Vagina (tissue), 2 donors: ENCODE measurements at regions not wholly inside any gene's neighbourhood (a gene's known extent, or its start where the extent isn't known, plus 50 kb on each side); places are given as distances from the start of the nearest gene placed in this dataset. TPM values are rescaled to one million over a fixed set of nuclear protein-coding genes. Genes with fewer than 3 reads are reported as not detected.

Source experiments
- DNase-seq, 2 donors: peaks; one replicate each; pipeline ENCODE4 v3.0.0-alpha.2; 2017; ENCODE audit errors: extremely low spot score in 2 of 2
- H3K27ac ChIP-seq: fragments of 200-600 bp; sonication (generic); one replicate; pipeline ENCODE4 v1.5.1; 2019
- H3K27me3 ChIP-seq: fragments of 200-600 bp; sonication (generic); one replicate; pipeline ENCODE4 v1.5.1; 2019
- H3K36me3 ChIP-seq, 2 donors: fragments of 200-600 bp; sonication (generic); one replicate each; pipeline ENCODE4 v1.5.1; 2017 to 2019
- H3K4me1 ChIP-seq: fragments of 200-600 bp; sonication (generic); one replicate; pipeline ENCODE4 v1.5.1; 2019
- H3K4me3 ChIP-seq, 2 donors: fragments of 200-600 bp; sonication (generic); 1 replicate in 1 of 2; 2 replicates in 1 of 2; pipeline ENCODE4 v1.5.1; 2016 to 2019
- H3K9me3 ChIP-seq: fragments of 200-600 bp; sonication (generic); one replicate; pipeline ENCODE4 v1.5.1; 2019
- POLR2A ChIP-seq, 2 donors: fragments of 450-650 bp; IDR thresholded peaks; one replicate each; pipeline ENCODE4 v1.6.1; 2017; ENCODE audit warnings: antibody characterized with exemption in 2 of 2, mild to moderate bottlenecking in 2 of 2, moderate library complexity in 2 of 2
- POLR2AphosphoS5 ChIP-seq, 2 donors: sonication (generic); formaldehyde crosslinking; IDR thresholded peaks; one replicate each; pipeline ENCODE4 v1.9.0; 2017; ENCODE audit warnings: antibody characterized with exemption in 2 of 2, mild to moderate bottlenecking in 2 of 2, low read depth in 1 of 2; ENCODE audit not compliant: insufficient read depth in 1 of 2
- intact Hi-C: fragments of 100-400 bp; cut with DNase I; formaldehyde crosslinking; loops from one replicate; pipeline ENCODE4 v1.15.1; 2023
- microRNA-seq: library from miRNA; unstranded; fragments of <30 nt; microRNA quantifications from one replicate; pipeline ENCODE4, GENCODE V29; 2017; ENCODE audit warnings: borderline number of aligned reads, borderline replicate concordance
- small RNA-seq: library from RNA; depleted of rRNA; stranded (forward); fragments of <200 nt; gene quantifications from one replicate; pipeline ENCODE3, GENCODE V24; 2016
- TF ChIP-seq, protein P1 (sequence below), 3 experiments: fragments of 450-650 bp in 2 of 3; fragments of 200-600 bp in 1 of 3; sonication (generic) in 1 of 3; IDR thresholded peaks; one replicate each; pipeline ENCODE4 v1.5.1; 2017 to 2019; ENCODE audit warnings: antibody characterized with exemption in 3 of 3, mild to moderate bottlenecking in 2 of 3, moderate library complexity in 2 of 3

DNA sequence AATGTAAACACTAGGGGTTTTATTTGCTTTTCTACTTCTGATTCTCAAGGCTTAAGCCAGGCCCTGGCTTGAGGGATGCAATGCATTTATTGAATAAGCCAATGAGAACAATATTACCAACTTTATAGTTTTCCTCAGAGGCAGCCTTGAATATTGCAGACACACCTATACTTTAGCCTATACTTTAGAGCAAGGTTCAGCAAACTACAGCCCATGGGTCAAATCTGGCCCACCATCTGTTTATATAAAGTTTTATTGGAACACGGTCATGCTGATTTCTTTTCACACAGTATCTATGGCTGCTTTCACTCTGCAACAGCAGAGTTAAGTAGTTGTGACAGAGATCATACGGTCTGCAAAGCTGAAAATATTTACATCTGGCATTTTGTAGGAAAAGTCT is 50.3 kb upstream of the E2F8 start:
- Histone ChIP-seq H3K9me3 (no peaks in the 10 kb centered on the region), H3K27ac (no peak overlapping the region), H3K4me1 (no peaks in the 10 kb centered on the region), H3K4me3 (no peak overlapping the region), H3K27me3 (no peaks in the 10 kb centered on the region), H3K36me3 (no peaks in the 10 kb centered on the region)
- TF ChIP-seq, protein P1, sequence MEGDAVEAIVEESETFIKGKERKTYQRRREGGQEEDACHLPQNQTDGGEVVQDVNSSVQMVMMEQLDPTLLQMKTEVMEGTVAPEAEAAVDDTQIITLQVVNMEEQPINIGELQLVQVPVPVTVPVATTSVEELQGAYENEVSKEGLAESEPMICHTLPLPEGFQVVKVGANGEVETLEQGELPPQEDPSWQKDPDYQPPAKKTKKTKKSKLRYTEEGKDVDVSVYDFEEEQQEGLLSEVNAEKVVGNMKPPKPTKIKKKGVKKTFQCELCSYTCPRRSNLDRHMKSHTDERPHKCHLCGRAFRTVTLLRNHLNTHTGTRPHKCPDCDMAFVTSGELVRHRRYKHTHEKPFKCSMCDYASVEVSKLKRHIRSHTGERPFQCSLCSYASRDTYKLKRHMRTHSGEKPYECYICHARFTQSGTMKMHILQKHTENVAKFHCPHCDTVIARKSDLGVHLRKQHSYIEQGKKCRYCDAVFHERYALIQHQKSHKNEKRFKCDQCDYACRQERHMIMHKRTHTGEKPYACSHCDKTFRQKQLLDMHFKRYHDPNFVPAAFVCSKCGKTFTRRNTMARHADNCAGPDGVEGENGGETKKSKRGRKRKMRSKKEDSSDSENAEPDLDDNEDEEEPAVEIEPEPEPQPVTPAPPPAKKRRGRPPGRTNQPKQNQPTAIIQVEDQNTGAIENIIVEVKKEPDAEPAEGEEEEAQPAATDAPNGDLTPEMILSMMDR (IDR thresholded peaks at IDR 0.05) = no peak
- no peak for TF ChIP-seq POLR2AphosphoS5 (IDR thresholded peaks at IDR 0.05; ENCODE audit: insufficient read depth in 1 of 2, low read depth in 1 of 2)
- no peak for TF ChIP-seq POLR2A (IDR thresholded peaks at IDR 0.05)
- intact Hi-C loops = no loop called here
- no peak for DNase-seq

Small RNA genes in the stretch of these regions (microRNA-seq; reads per million reads assigned to microRNA genes)
- gene MIR4486 = not detected

Small RNA genes in the stretch of these regions (small RNA-seq; reads per million reads assigned to genes)
- not detected for gene MIR4486
- gene RF00408 = not detected
- gene RNA5SP335 = not detected
